ENCODE measurements at regions not wholly inside any gene's neighbourhood (a gene's known extent, or its start where the extent isn't known, plus 50 kb on each side); places are given as distances from the start of the nearest gene placed in this dataset.
"Not testable (repeated sequence)": the region's sequence is repeated elsewhere in the genome, so short reads cannot be mapped to it uniquely, and the experiment has no call there.

DNA sequence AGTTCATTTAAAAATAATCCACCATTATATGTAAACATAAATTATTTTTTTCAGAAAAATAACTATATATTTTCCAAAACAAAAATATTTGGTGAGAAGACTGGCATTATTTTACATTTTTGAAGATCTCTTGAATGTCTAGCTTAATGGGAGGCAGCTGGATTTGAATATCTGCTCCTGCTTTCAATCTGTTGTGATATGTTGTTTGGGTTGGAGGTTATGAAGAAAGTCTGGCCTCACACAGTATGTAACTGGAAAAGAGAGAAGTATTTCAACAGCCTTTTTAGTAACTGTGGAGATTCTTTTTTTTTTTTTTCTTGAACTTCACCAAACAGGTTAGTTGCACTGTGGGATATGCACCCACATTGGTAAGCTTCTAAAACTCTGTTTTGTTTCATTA, 84.7 kb upstream of the SLIT3 start:
- Histone ChIP-seq H3K4me3 (no peak overlapping the region), H3K36me3 (replicated peaks; ENCODE audit: insufficient read depth, low read depth) (no peaks in the 10 kb centered on the region), H2AFZ (no peak overlapping the region), H4K20me1 (ENCODE audit: insufficient read depth, poor library complexity, severe bottlenecking) (no peaks in the 10 kb centered on the region), H3K9me3 (ENCODE audit: low read depth) (no peaks in the 10 kb centered on the region), H3K79me2 (no peaks in the 10 kb centered on the region), H3K27ac (no peak overlapping the region), H3K9me2 (replicated peaks; ENCODE audit: insufficient read depth) (no peaks in the 10 kb centered on the region), H3K27me3 (no peaks in the 10 kb centered on the region), H3K4me2 (no peak overlapping the region), H3K4me1 (ENCODE audit: insufficient read depth) (peaks cover 7% of the 10 kb centered on the region)
- TF ChIP-seq EZH2phosphoT487 (IDR thresholded peaks at IDR 0.05; ENCODE audit: low read depth, severe bottlenecking, unreplicated experiment), result no peak
- DNase-seq (ENCODE audit: low spot score), result no peak

DNA sequence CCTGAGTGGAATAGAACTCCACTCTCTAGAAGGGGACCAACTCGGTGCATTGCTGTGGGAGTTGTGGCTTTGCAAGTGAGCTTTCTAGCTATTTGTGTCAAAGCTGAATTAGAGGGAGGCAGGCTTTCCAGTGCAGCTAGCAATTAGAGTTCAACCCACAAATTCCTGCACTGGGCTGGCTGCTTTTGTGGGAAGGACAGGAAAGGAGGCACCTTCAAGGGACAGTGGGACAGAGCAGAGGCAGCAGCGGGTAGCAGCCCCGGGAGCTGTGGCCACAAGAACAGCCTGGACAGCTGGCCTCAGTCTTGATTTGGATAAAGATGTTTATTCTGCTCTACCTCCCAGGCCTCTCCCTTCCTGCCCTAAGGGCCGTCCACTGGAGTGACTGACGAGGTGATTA, 83.7 kb upstream of the SLIT3 start:
- Histone ChIP-seq H3K4me3 (no peak overlapping the region), H3K79me2 (no peaks in the 10 kb centered on the region), H3K27me3 (no peaks in the 10 kb centered on the region), H2AFZ (no peak overlapping the region), H3K9me3 (ENCODE audit: low read depth) (no peaks in the 10 kb centered on the region), H3K4me2 (no peak overlapping the region), H3K36me3 (replicated peaks; ENCODE audit: insufficient read depth, low read depth) (no peaks in the 10 kb centered on the region), H3K4me1 (ENCODE audit: insufficient read depth) (peaks cover 7% of the 10 kb centered on the region), H4K20me1 (ENCODE audit: insufficient read depth, poor library complexity, severe bottlenecking) (no peaks in the 10 kb centered on the region), H3K9me2 (replicated peaks; ENCODE audit: insufficient read depth) (no peaks in the 10 kb centered on the region), H3K27ac (no peak overlapping the region)
- DNase-seq (ENCODE audit: low spot score), result no peak
- WGBS (ENCODE audit: low lambda C conversion rate, missing lambda C conversion rate), result 32% methylated on average over 5 of the region's 5 CpGs
- TF ChIP-seq, protein P1, sequence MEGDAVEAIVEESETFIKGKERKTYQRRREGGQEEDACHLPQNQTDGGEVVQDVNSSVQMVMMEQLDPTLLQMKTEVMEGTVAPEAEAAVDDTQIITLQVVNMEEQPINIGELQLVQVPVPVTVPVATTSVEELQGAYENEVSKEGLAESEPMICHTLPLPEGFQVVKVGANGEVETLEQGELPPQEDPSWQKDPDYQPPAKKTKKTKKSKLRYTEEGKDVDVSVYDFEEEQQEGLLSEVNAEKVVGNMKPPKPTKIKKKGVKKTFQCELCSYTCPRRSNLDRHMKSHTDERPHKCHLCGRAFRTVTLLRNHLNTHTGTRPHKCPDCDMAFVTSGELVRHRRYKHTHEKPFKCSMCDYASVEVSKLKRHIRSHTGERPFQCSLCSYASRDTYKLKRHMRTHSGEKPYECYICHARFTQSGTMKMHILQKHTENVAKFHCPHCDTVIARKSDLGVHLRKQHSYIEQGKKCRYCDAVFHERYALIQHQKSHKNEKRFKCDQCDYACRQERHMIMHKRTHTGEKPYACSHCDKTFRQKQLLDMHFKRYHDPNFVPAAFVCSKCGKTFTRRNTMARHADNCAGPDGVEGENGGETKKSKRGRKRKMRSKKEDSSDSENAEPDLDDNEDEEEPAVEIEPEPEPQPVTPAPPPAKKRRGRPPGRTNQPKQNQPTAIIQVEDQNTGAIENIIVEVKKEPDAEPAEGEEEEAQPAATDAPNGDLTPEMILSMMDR (IDR thresholded peaks at IDR 0.05; ENCODE audit: poor library complexity), result no peak
- TF ChIP-seq EZH2 (IDR thresholded peaks at IDR 0.05; ENCODE audit: borderline replicate concordance), result no peak
- TF ChIP-seq EZH2phosphoT487 (IDR thresholded peaks at IDR 0.05; ENCODE audit: low read depth, severe bottlenecking, unreplicated experiment), result no peak

DNA sequence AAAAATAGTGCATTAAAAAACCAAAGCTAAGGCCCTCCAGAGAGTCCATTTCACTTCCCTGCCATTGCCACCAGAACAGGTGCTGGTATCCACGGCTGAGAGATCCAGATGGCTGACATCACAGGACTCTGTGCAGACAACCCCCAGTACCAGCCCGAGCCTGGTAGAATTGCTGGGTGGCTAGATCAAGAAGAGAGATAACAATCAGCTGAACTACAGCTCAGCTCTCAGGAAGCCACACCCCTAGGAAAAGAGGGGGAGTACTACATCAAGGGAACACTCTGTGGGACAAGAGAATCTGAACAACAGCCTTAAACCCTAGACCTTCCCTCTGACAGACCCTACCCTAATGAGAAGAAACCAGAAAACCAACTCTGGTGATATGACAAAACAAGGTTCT, 73.8 kb upstream of the SLIT3 start:
- H3K9me2 ChIP-seq (replicated peaks; ENCODE audit: insufficient read depth), result no peaks in the 10 kb centered on the region
- H3K4me3 ChIP-seq, result no peak overlapping the region
- H2AFZ ChIP-seq, result no peak overlapping the region
- H3K79me2 ChIP-seq, result no peaks in the 10 kb centered on the region
- no peaks in the 10 kb centered on the region for H3K9me3 ChIP-seq (ENCODE audit: low read depth)
- no peak overlapping the region for H3K4me2 ChIP-seq
- no peaks in the 10 kb centered on the region for H3K4me1 ChIP-seq (ENCODE audit: insufficient read depth)
- TF ChIP-seq EZH2phosphoT487 (IDR thresholded peaks at IDR 0.05; ENCODE audit: low read depth, severe bottlenecking, unreplicated experiment) (no peak), EZH2 (IDR thresholded peaks at IDR 0.05; ENCODE audit: borderline replicate concordance) (no peak)
- TF ChIP-seq, protein P1 (IDR thresholded peaks at IDR 0.05; ENCODE audit: poor library complexity), result no peak
- H3K27ac ChIP-seq, result no peak overlapping the region
- H4K20me1 ChIP-seq (ENCODE audit: insufficient read depth, poor library complexity, severe bottlenecking), result no peaks in the 10 kb centered on the region
- 32% methylated on average over 2 of the region's 2 CpGs for WGBS (ENCODE audit: low lambda C conversion rate, missing lambda C conversion rate)
- H3K27me3 ChIP-seq, result no peaks in the 10 kb centered on the region
- H3K36me3 ChIP-seq (replicated peaks; ENCODE audit: insufficient read depth, low read depth), result no peaks in the 10 kb centered on the region
- no peak for DNase-seq (ENCODE audit: low spot score)

DNA sequence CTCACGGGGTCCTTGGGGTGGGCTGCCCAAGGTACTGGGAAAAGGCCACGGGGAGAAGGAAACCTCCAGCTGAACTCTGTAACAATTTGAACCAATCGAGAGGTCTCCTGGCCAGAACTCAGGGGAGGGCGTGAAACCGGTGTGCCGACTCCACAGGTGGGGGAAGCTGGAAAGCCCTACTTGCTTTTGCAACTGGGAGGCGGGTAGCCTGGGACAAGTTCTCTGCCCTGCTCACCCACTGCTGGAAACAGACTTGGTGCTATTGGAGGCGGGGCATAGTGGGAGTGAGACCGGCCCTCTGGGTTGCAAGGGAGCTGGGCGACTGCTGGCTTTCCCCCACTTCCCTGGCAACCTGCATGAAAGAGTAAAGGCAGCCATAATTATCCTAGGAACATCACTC, 73.2 kb upstream of the SLIT3 start:
- 90% methylated on average over 10 of the region's 10 CpGs for WGBS (ENCODE audit: low lambda C conversion rate, missing lambda C conversion rate)
- H3K27me3 ChIP-seq, result no peaks in the 10 kb centered on the region
- H3K9me2 ChIP-seq (replicated peaks; ENCODE audit: insufficient read depth), result no peaks in the 10 kb centered on the region
- TF ChIP-seq EZH2 (IDR thresholded peaks at IDR 0.05; ENCODE audit: borderline replicate concordance) (no peak), EZH2phosphoT487 (IDR thresholded peaks at IDR 0.05; ENCODE audit: low read depth, severe bottlenecking, unreplicated experiment) (no peak)
- TF ChIP-seq, protein P1 (IDR thresholded peaks at IDR 0.05; ENCODE audit: poor library complexity), result no peak
- no peaks in the 10 kb centered on the region for H3K9me3 ChIP-seq (ENCODE audit: low read depth)
- H3K4me3 ChIP-seq, result no peak overlapping the region
- no peak overlapping the region for H3K27ac ChIP-seq
- H2AFZ ChIP-seq, result no peak overlapping the region
- no peak overlapping the region for H3K4me2 ChIP-seq
- H3K79me2 ChIP-seq, result no peaks in the 10 kb centered on the region
- H3K36me3 ChIP-seq (replicated peaks; ENCODE audit: insufficient read depth, low read depth), result no peaks in the 10 kb centered on the region
- DNase-seq (ENCODE audit: low spot score), result no peak
- no peaks in the 10 kb centered on the region for H4K20me1 ChIP-seq (ENCODE audit: insufficient read depth, poor library complexity, severe bottlenecking)
- H3K4me1 ChIP-seq (ENCODE audit: insufficient read depth), result no peaks in the 10 kb centered on the region

DNA sequence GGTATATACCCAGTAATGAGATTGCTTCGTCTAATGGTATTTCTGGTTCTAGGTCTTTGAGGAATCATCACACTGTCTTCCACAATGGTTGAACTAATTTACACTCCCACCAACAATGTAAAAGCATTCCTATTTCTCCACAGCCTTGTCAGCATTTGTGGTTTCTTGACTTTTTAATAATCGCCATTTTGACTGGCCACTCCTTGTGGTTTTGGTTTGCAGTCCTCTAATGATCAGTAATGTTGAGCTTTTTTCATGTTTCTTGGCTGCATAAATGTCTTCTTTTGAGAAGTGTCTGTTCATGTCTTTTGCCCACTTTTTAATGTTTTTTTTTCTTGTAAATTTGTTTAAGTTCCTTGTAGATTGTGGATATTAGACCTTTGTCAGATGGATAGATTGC, 70.9 kb upstream of the SLIT3 start:
- WGBS (ENCODE audit: low lambda C conversion rate, missing lambda C conversion rate), result 97% methylated on average over 2 of the region's 2 CpGs
- H3K4me2 ChIP-seq; H3K9me2 ChIP-seq (replicated peaks; ENCODE audit: insufficient read depth); H3K9me3 ChIP-seq (ENCODE audit: low read depth); H2AFZ ChIP-seq; DNase-seq (ENCODE audit: low spot score); H3K4me3 ChIP-seq; H3K79me2 ChIP-seq; H3K4me1 ChIP-seq (ENCODE audit: insufficient read depth); H3K27ac ChIP-seq; H3K36me3 ChIP-seq (replicated peaks; ENCODE audit: insufficient read depth, low read depth); H4K20me1 ChIP-seq (ENCODE audit: insufficient read depth, poor library complexity, severe bottlenecking); H3K27me3 ChIP-seq: not testable (repeated sequence)
